ENCODE measurements at regions not wholly inside any gene's neighbourhood (a gene's known extent, or its start where the extent isn't known, plus 50 kb on each side); places are given as distances from the start of the nearest gene placed in this dataset.

- TF ChIP-seq CTCF (IDR thresholded peaks at IDR 0.05; ENCODE audit: poor library complexity) (no peak), EZH2 (IDR thresholded peaks at IDR 0.05; ENCODE audit: borderline replicate concordance) (no peak), EZH2phosphoT487 (IDR thresholded peaks at IDR 0.05; ENCODE audit: low read depth, severe bottlenecking, unreplicated experiment) (no peak)
These were observed 265.9 kb downstream of the EMP1 start for GRCh38 chr12:13462450-13462849.
